Stimulated activated CD8-positive, alpha-beta memory T cell treated with anti-CD3 and anti-CD28 coated beads, Interleukin-4, amount 100 ng/mL, for 24 hours (primary cell): ENCODE measurements at regions not wholly inside any gene's neighbourhood (a gene's known extent, or its start where the extent isn't known, plus 50 kb on each side); places are given as distances from the start of the nearest gene placed in this dataset.

Experiments used
- DNase-seq: peaks from one replicate; pipeline ENCODE4 v3.0.0-alpha.2; 2020; ENCODE audit warnings: low read depth

- DNase-seq: no peak
Measured at GRCh38 chr22:49506010-49506400, 321.7 kb downstream of the BRD1 start.

- no peak for DNase-seq
Measured at GRCh38 chr22:49505337-49506009, 322.2 kb downstream of the BRD1 start.

GRCh38 chr22:49503896-49504521, 323.7 kb downstream of the BRD1 start:
- no peak for DNase-seq

DNA sequence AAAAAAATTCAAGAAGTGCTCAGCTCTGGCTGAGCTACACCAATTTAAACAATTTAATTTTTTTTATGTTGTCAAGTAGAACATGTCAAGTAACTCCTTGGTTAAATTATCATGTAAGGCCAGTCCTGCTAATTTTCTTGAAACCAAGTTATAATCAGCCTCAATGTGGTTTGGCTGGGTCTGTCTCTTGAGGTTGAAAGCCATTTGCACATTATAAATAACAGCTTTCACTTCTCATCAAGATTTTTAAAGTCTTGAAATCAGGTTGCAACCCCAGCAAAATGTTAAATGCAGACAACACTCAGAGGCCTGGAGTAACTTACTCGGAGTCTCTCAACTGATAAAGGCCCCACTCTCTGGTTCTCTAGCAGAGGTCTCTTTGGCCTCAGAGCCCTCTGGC, 324.4 kb downstream of the BRD1 start:
- no peak for DNase-seq

DNA sequence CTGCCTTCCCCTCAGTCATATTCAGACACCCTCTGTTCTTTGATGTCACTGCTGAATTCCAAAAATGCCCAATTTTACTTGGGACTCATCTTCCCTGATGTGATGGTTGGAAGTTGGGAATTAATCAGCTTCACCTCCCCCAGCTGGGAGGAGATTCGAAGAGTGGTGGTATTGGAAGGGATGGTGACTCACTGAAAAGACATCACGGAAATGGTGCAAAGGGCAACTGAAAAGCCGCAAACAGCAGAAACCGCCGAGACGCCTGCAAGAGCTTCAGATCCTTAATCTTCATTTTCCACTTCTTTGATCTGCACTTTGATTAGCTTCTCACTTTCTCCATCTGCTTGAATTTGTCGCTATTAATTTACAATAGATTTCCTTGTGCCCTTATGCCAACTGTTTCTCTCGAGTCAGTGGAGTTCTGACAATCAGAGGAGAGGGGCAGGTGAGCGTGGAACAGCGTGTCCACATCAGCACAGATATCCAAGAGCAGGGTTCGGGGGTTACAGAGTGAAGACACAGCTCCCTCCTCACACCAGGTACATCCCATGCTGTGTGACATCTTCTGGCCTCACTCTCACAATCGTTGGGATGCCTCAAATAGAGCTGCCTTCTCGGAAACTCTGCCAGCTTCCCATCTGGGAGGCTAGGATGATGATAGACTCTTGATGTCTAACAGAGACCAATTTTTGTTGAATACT, 325.4 kb downstream of the BRD1 start:
- DNase-seq: no peak

GRCh38 chr22:49500942-49501395, 326.7 kb downstream of the BRD1 start:
- no peak for DNase-seq

- DNase-seq: no peak
Measured at GRCh38 chr22:49500076-49500460, 327.6 kb downstream of the BRD1 start.

DNA sequence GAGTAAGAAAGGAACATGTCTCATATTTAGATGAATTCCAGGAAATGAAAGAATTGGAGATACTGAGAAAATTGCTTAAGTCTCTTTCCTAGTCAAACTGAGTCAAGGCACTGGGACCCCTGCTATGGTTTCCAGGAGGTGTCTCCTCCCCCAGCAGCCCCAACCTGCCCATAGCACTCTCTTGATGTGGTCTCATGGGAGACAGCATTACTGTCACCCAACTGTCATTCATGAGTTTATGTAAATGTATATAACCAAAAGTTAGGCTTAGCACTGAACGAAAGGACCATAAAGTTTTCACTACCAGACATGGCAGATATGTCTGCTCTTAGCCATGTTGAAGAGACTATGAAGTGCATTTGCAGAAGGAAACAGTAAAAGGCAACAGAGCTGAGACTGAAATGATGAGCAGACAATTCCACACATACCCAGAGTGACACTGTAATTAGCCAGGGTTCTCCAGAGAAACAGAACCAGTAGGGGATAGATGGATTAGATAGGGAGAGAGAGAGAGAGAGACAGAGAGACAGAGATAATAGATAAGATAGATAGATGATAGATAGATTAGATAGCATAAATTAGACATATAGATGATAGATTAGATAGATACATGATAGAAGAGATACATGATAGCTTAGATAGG, 328.1 kb downstream of the BRD1 start:
- DNase-seq: no peak

GRCh38 chr22:49497266-49497665, 330.4 kb downstream of the BRD1 start:
- DNase-seq: no peak

GRCh38 chr22:49494555-49494954, 333.1 kb downstream of the BRD1 start:
- DNase-seq: no peak

- DNase-seq: no peak
Measured at GRCh38 chr22:49492741-49493251, 334.9 kb downstream of the BRD1 start.

GRCh38 chr22:49492308-49492707, 335.4 kb downstream of the BRD1 start:
- no peak for DNase-seq

DNA sequence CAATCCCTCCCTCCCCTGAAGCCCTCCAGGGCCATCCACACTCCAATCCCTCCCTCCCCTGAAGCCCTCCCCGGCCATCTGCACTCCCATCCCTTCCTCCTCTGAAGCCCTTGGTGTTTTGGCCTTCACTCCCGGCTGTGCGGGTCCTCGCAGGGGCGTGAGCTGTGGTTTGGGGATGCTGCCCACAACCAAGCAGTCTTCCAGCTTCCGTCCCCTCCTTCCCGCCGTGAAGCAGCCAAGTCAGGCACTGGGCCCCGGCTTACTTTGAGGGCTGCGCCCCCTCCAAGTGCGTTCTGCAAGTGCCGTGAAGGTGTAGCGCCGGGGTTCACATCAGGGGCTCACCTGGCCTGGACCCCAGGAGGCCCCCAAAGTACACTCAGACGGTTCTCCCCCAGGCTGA, 335.9 kb downstream of the BRD1 start:
- DNase-seq: no peak

- DNase-seq: no peak
Measured at GRCh38 chr22:49491221-49491635, 336.4 kb downstream of the BRD1 start.

- no peak for DNase-seq
Measured at GRCh38 chr22:49490692-49491091, 337.0 kb downstream of the BRD1 start.

DNA sequence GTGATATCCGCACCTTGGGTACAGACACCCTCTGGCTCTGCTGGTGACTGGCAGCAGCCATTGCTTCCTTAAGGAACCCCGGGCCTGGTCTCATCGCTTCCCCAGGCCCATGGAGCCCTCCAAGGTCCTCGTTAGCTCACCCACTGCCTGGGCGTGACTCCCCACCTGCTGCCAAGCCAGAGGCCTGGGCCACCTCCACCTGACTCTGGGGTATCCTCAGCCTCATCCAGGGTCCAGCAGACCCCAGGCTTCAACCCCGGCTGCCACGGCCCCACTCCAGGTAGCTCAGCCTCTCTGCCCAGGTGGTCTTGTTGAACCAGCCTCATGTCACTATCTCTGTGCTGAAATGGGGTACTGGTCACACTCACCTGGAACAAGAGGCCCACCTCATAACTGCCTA, 337.9 kb downstream of the BRD1 start:
- no peak for DNase-seq

DNA sequence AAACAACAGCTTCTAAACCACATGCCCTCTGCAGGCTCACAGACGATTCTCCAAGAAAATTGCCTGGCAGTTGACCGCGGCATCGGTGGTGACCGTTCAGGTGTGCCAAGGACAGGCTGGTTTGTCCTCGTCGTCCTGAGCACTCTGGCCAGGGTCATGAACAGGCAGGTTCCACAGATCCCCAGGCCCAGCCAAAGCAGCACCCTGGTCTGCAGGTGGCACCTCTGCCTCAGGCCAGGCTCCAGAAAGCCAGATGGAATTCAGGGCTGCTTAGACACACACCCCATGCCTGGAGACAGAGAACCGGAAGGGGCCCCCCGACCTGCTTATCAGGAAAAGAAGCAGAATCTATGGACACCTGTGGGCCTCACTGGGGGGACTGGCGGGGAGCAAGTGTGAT, 338.7 kb downstream of the BRD1 start:
- no peak for DNase-seq

DNA sequence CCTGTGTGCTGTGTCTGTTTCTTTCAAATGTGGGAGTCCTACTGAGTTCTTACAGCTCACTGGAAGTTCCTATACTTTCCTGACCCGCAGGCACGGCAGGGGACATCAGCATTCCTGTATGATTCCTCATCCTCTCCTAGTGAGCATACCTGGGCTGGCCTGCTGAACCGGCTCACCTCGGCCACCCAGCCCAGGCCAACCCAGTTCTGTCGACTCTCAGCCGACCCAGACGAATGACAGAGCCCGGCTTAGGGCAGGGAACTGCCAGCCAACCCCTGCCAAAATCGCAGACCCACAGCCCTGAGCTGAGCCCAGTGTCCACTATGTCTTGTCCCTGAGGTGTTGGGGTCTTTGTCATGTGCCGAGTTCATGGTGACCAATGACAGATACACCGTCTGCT, 339.7 kb downstream of the BRD1 start:
- DNase-seq: no peak

DNA sequence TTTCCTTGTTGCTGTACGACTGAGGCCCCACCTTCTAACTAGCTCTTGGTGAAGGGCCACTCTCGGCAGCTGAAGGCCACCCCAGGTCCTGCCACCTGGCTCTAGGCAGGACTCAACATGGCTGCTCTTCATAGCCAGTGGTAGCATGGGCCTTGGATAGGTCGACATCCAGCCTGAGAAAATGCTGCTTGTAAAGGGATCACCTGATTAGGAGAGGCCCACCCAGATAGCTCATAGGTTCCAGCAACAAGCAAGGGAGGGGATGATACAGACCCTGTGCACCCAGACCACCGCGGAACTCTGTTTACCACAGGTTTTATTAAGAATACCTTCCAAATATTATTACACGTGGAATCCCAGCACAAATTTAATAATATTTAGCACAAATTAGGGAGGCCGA, 341.4 kb downstream of the BRD1 start:
- no peak for DNase-seq

- DNase-seq: no peak
Measured at GRCh38 chr22:49483946-49484345, 343.7 kb downstream of the BRD1 start.

GRCh38 chr22:49483281-49483870, 344.3 kb downstream of the BRD1 start:
- no peak for DNase-seq

DNA sequence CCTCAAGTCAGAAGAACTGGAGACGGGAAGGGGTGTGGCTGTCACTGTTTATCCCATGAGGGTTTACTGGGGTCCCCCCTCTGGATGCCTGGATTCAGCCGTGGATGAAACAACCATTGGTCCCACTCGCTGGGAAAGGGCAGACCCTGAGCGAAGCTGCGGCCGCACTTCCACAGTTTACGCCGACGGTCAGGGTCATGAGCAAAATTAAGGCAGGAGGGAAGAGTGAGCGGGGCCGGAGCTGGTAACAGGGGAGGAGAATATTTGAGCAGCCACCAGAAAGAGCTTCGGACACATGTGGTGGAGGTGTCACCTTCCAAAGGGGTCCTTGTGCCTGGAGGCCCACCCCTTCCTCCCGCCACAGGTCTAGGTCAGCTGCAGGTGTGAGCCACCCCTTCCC, 344.9 kb downstream of the BRD1 start:
- no peak for DNase-seq
